Fibroblast of the aortic adventitia (primary cell): ENCODE measurements at regions not wholly inside any gene's neighbourhood (a gene's known extent, or its start where the extent isn't known, plus 50 kb on each side); places are given as distances from the start of the nearest gene placed in this dataset.
"Not testable (repeated sequence)": the region's sequence is repeated elsewhere in the genome, so short reads cannot be mapped to it uniquely, and the experiment has no call there.

Source experiments
- DNase-seq: peaks from one replicate; pipeline ENCODE4 v3.0.0-alpha.2; 2010; ENCODE audit warnings: low read depth
- H3K4me3 ChIP-seq: 2 replicates; pipeline ENCODE4 v1.5.1; 2011; ENCODE audit warnings: low read depth, mild to moderate bottlenecking, control low read depth, low read length, moderate library complexity
- CTCF ChIP-seq: IDR thresholded peaks from 2 replicates; pipeline ENCODE4 v1.5.1; 2011; ENCODE audit warnings: mild to moderate bottlenecking, low read length, control low read depth, inconsistent platforms; ENCODE audit not compliant: insufficient read depth

DNA sequence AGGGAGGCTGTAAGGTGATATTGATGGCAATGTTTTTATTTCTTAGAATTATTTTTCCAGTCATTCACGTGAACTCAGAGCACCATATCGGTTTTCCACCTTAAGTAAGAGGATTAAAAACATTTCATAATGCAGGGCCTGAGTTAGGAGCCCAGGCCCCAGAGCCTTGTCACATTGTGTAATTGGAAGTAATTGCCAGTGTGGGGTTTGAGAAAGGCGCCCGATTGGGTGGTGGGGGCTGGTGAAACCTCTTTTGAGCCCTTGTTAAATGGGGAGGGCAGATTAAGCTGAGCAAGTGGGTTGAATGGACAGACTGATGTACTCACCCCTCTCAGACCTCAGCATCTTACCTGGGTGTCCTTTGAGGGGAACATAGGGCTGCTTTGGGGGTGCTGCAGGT lies 116.7 kb upstream of the PITX1 start:
- no peak for TF ChIP-seq CTCF
- no peak overlapping the region for H3K4me3 ChIP-seq

GRCh38 chr5:135149956-135150723 lies 116.1 kb upstream of the PITX1 start:
- no peak overlapping the region for H3K4me3 ChIP-seq
- no peak for DNase-seq
- no peak for TF ChIP-seq CTCF

More for the DNA sequence above, 116.7 kb upstream of the PITX1 start:
- no peak for DNase-seq

DNA sequence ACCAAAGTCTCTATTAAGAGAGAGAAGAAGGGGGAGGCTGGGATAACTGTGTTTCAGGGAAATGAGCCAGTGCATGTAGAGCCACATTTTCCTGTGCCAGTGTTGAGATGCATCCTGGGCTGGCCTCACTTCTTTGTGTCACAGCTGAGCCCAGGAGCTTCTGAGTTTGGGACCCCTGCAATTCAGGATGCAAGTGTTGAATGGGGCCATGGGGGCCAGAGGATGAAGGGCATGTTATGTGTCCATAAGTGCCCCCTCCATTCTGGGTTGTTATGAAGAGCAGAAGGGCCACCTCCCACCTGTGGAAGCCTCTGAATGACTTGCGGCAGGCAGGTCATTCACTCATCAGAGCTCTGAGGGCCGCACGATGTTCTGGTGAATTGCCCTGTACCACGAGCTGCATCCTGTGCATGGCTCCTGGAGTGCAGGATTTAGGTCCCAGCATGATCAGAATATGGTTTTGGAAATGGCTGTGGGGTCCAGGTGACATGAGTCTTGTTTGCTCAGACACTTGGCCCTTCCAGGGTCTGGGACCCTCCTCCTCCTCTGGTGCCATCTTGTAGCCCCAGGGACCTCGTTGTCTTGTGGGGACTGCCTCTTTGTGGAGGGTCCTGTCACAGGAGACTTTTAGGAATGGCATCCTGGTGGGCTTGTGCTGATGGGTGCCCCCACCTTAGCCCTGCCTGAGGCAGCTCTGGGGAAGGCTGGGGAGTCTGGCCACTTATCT lies 115.4 kb upstream of the PITX1 start:
- no peak for TF ChIP-seq CTCF
- DNase-seq, result no peak
- H3K4me3 ChIP-seq, result no peak overlapping the region

GRCh38 chr5:135147294-135148090 lies 113.5 kb upstream of the PITX1 start:
- DNase-seq, result no peak
- no peak for TF ChIP-seq CTCF
- no peak overlapping the region for H3K4me3 ChIP-seq

DNA sequence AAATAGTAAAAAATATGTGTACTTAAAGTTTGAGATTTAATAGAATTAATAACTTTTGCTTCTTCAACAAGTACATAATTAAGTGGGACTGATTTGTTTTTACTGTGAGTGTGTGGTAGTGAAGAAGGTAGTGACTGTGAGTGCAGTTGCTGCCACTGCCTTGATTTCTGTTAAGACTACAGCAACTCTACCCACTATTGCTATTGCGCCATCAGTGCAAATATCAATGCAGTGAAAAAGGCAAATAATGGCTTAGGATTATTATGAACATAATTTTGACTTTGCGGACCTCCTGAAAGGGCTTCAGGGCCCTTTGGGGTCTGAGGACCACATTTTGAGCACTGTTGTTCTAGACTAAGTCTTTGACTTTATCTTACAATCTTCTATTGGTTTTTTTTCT lies 112.0 kb upstream of the PITX1 start:
- DNase-seq, result no peak
- no peak overlapping the region for H3K4me3 ChIP-seq
- TF ChIP-seq CTCF, result no peak

GRCh38 chr5:135143682-135144081 lies 109.7 kb upstream of the PITX1 start:
- DNase-seq, H3K4me3 ChIP-seq: not testable (repeated sequence)
